ENCODE measurements at regions not wholly inside any gene's neighbourhood (a gene's known extent, or its start where the extent isn't known, plus 50 kb on each side); places are given as distances from the start of the nearest gene placed in this dataset.

DNA sequence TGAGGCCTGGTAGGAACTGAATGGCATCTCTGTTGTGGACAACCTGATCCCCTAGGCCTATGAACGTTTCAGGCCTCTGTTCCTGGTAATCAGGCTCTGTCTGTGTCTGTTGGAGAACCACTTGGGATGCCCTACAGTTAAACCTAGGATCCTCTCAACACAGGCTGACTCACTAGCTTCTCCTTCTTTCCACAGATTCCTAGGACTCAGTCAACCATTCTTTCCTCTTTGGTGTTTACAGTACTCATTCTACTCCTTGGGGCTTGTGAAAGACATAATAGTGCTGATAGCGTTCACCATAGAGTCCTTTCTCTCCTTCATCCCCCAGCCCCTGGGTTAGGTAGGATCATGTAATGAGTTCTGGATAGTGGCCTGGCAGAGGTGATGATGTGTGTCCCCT, 544.3 kb downstream of the METTL4 start:
- TF ChIP-seq CTCF (IDR thresholded peaks at IDR 0.05; ENCODE audit: borderline replicate concordance, extremely low read depth, insufficient read depth) = no peak
- intact Hi-C loops (cut with DNase I) = no loop called here
- no peaks in the 10 kb centered on the region for H3K4me1 ChIP-seq (ENCODE audit: control insufficient read depth in 2 of 3, insufficient read depth in 2 of 3, low read depth in 1 of 3, low read length in 3 of 3)
- DNase-seq (peak in 1 of 5 donors; percentile 8), FAIRE-seq (no peak)
- H3K9ac ChIP-seq (ENCODE audit: low read length in 3 of 3) = no peak overlapping the region
- H3K27me3 ChIP-seq (ENCODE audit: control insufficient read depth, insufficient read depth, low read length) = no peaks in the 10 kb centered on the region
- no peaks in the 10 kb centered on the region for H3K9me3 ChIP-seq (ENCODE audit: control insufficient read depth in 2 of 3, insufficient read depth in 1 of 3, low read length in 3 of 3)
- no peak overlapping the region for H3K4me3 ChIP-seq (ENCODE audit: low read length in 3 of 3)
- no peaks in the 10 kb centered on the region for H3K36me3 ChIP-seq (ENCODE audit: control insufficient read depth in 2 of 3, insufficient read depth in 3 of 3, low read length in 3 of 3)
- H3K27ac ChIP-seq (ENCODE audit: low read depth in 2 of 2, low read length in 2 of 2) = no peak overlapping the region

GRCh38 chr18:2027756-2028155, 543.5 kb downstream of the METTL4 start:
- H3K9me3 ChIP-seq (ENCODE audit: control insufficient read depth in 2 of 3, insufficient read depth in 1 of 3, low read length in 3 of 3) = no peaks in the 10 kb centered on the region
- FAIRE-seq (no peak), DNase-seq (no peak)
- intact Hi-C loops (cut with DNase I) = no loop called here
- no peaks in the 10 kb centered on the region for H3K27me3 ChIP-seq (ENCODE audit: control insufficient read depth, insufficient read depth, low read length)
- no peak overlapping the region for H3K9ac ChIP-seq (ENCODE audit: low read length in 3 of 3)
- no peak for TF ChIP-seq CTCF (IDR thresholded peaks at IDR 0.05; ENCODE audit: borderline replicate concordance, extremely low read depth, insufficient read depth)
- no peak overlapping the region for H3K4me3 ChIP-seq (ENCODE audit: low read length in 3 of 3)
- no peak overlapping the region for H3K27ac ChIP-seq (ENCODE audit: low read depth in 2 of 2, low read length in 2 of 2)
- no peaks in the 10 kb centered on the region for H3K4me1 ChIP-seq (ENCODE audit: control insufficient read depth in 2 of 3, insufficient read depth in 2 of 3, low read depth in 1 of 3, low read length in 3 of 3)
- no peaks in the 10 kb centered on the region for H3K36me3 ChIP-seq (ENCODE audit: control insufficient read depth in 2 of 3, insufficient read depth in 3 of 3, low read length in 3 of 3)

DNA sequence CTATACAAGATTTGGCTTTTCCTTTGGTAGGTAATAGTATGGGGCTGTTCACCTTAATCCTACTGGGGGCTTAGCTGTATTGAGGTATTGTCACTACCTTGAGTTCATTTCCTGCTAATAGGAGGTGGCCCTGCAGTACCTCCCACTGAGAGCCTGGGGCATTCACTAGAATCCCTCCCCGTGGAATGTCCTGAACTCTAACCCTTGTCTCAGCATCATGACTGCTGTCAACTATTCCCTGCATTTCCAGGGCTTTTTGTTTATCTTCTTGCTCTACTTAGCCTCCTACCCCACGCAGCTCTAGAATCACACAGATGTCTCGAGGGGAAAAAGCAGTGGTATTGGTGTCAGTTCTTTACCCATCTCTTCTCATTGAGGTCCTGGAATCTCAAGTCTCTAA, 542.3 kb downstream of the METTL4 start:
- FAIRE-seq (no peak), DNase-seq (no peak)
- intact Hi-C loops (cut with DNase I) = no loop called here
- H3K36me3 ChIP-seq (ENCODE audit: control insufficient read depth in 2 of 3, insufficient read depth in 3 of 3, low read length in 3 of 3) = no peaks in the 10 kb centered on the region
- H3K9ac ChIP-seq (ENCODE audit: low read length in 3 of 3) = no peak overlapping the region
- H3K27me3 ChIP-seq (ENCODE audit: control insufficient read depth, insufficient read depth, low read length) = no peaks in the 10 kb centered on the region
- H3K4me3 ChIP-seq (ENCODE audit: low read length in 3 of 3) = no peak overlapping the region
- H3K9me3 ChIP-seq (ENCODE audit: control insufficient read depth in 2 of 3, insufficient read depth in 1 of 3, low read length in 3 of 3) = no peaks in the 10 kb centered on the region
- TF ChIP-seq CTCF (IDR thresholded peaks at IDR 0.05; ENCODE audit: borderline replicate concordance, extremely low read depth, insufficient read depth) = no peak
- no peak overlapping the region for H3K27ac ChIP-seq (ENCODE audit: low read depth in 2 of 2, low read length in 2 of 2)
- no peaks in the 10 kb centered on the region for H3K4me1 ChIP-seq (ENCODE audit: control insufficient read depth in 2 of 3, insufficient read depth in 2 of 3, low read depth in 1 of 3, low read length in 3 of 3)

DNA sequence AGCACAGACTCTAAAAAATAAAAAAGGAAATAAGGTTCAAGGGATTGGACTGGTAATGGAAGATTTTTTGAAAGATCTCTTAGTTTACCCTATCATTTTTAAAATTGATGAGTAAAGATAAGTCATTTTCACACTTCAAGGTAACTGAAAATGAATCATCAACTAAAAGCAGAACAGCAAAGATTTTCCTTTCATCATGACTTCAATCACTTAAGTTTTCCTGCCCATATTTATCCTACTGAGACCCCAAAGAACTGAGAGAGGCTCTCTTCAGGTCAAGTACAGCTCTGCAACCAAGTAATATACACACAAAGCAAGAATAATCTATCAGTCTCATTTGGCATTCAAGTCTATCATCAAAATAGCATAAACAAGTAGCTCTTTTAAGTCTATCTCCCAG, 540.7 kb downstream of the METTL4 start:
- Histone ChIP-seq H3K36me3 (ENCODE audit: control insufficient read depth in 2 of 3, insufficient read depth in 3 of 3, low read length in 3 of 3) (no peaks in the 10 kb centered on the region), H3K9me3 (ENCODE audit: control insufficient read depth in 2 of 3, insufficient read depth in 1 of 3, low read length in 3 of 3) (no peaks in the 10 kb centered on the region), H3K4me1 (ENCODE audit: control insufficient read depth in 2 of 3, insufficient read depth in 2 of 3, low read depth in 1 of 3, low read length in 3 of 3) (no peaks in the 10 kb centered on the region), H3K27ac (ENCODE audit: low read depth in 2 of 2, low read length in 2 of 2) (no peak overlapping the region), H3K9ac (ENCODE audit: low read length in 3 of 3) (no peak overlapping the region), H3K4me3 (ENCODE audit: low read length in 3 of 3) (no peak overlapping the region), H3K27me3 (ENCODE audit: control insufficient read depth, insufficient read depth, low read length) (no peaks in the 10 kb centered on the region)
- FAIRE-seq = no peak
- no peak for DNase-seq
- no peak for TF ChIP-seq CTCF (IDR thresholded peaks at IDR 0.05; ENCODE audit: borderline replicate concordance, extremely low read depth, insufficient read depth)
- intact Hi-C loops (cut with DNase I) = no loop called here

Measured in kidney (tissue), 13 donors.